ENCODE measurements at regions not wholly inside any gene's neighbourhood (a gene's known extent, or its start where the extent isn't known, plus 50 kb on each side); places are given as distances from the start of the nearest gene placed in this dataset.

- Mint-ChIP-seq H3K4me1 (ENCODE audit: low read depth) (no peaks in the 10 kb centered on the region), H3K36me3 (ENCODE audit: low read depth) (peaks cover 5% of the 10 kb centered on the region), H3K27me3 (ENCODE audit: low read depth) (peaks cover 2% of the 10 kb centered on the region), H3K9me3 (ENCODE audit: insufficient read depth) (no peaks in the 10 kb centered on the region), H3K4me3 (no peak overlapping the region), H3K27ac (no peak overlapping the region)
- CTCF ChIA-PET = interaction anchor here (1.4 kb wide), 1 partner anchor 44 kb away, joined by 4 read pairs; no protein-coding TSS in a partner anchor
- DNase-seq = no peak
- POLR2A ChIA-PET = no interaction called here
- no peak for ATAC-seq
These were observed 133.3 kb upstream of the AHI1 start for GRCh38 chr6:135630789-135631376.

GRCh38 chr6:135631821-135632220, 134.3 kb upstream of the AHI1 start:
- no peaks in the 10 kb centered on the region for H3K4me1 Mint-ChIP-seq (ENCODE audit: low read depth)
- H3K9me3 Mint-ChIP-seq (ENCODE audit: insufficient read depth) = no peaks in the 10 kb centered on the region
- H3K27ac Mint-ChIP-seq = no peak overlapping the region
- ChIA-PET POLR2A (no interaction called here), CTCF (interaction anchor here (1.4 kb wide), 1 partner anchor 43 kb away, joined by 4 read pairs; no protein-coding TSS in a partner anchor)
- H3K27me3 Mint-ChIP-seq (ENCODE audit: low read depth) = peaks cover 2% of the 10 kb centered on the region
- no peak overlapping the region for H3K4me3 Mint-ChIP-seq
- ATAC-seq (no peak), DNase-seq (no peak)
- no peaks in the 10 kb centered on the region for H3K36me3 Mint-ChIP-seq (ENCODE audit: low read depth)

GRCh38 chr6:135633573-135633972, 136.0 kb upstream of the AHI1 start:
- ChIA-PET POLR2A (no interaction called here), CTCF (no interaction called here)
- DNase-seq = no peak
- ATAC-seq = no peak
- no peak overlapping the region for H3K4me3 Mint-ChIP-seq
- H3K4me1 Mint-ChIP-seq (ENCODE audit: low read depth) = peaks cover 3% of the 10 kb centered on the region
- no peaks in the 10 kb centered on the region for H3K36me3 Mint-ChIP-seq (ENCODE audit: low read depth)
- H3K27ac Mint-ChIP-seq = no peak overlapping the region
- H3K27me3 Mint-ChIP-seq (ENCODE audit: low read depth) = peaks cover 2% of the 10 kb centered on the region
- peaks cover 4% of the 10 kb centered on the region for H3K9me3 Mint-ChIP-seq (ENCODE audit: insufficient read depth)

GRCh38 chr6:135637701-135638100, 140.2 kb upstream of the AHI1 start:
- ChIA-PET POLR2A (no interaction called here), CTCF (interaction anchor here (0.6 kb wide), 1 partner anchor 102 kb away, joined by 3 read pairs; no protein-coding TSS in a partner anchor)
- no peak for ATAC-seq
- peaks cover 4% of the 10 kb centered on the region for H3K9me3 Mint-ChIP-seq (ENCODE audit: insufficient read depth)
- H3K27ac Mint-ChIP-seq = no peak overlapping the region
- H3K27me3 Mint-ChIP-seq (ENCODE audit: low read depth) = peaks cover 2% of the 10 kb centered on the region
- peaks cover 5% of the 10 kb centered on the region for H3K36me3 Mint-ChIP-seq (ENCODE audit: low read depth)
- DNase-seq = no peak
- H3K4me3 Mint-ChIP-seq = no peak overlapping the region
- peaks cover 11% of the 10 kb centered on the region for H3K4me1 Mint-ChIP-seq (ENCODE audit: low read depth)

GRCh38 chr6:135638108-135638507, 140.6 kb upstream of the AHI1 start:
- H3K4me1 Mint-ChIP-seq (ENCODE audit: low read depth) = peaks cover 11% of the 10 kb centered on the region
- no peak overlapping the region for H3K27ac Mint-ChIP-seq
- H3K27me3 Mint-ChIP-seq (ENCODE audit: low read depth) = peaks cover 2% of the 10 kb centered on the region
- ATAC-seq = no peak
- H3K36me3 Mint-ChIP-seq (ENCODE audit: low read depth) = peaks cover 7% of the 10 kb centered on the region
- peaks cover 6% of the 10 kb centered on the region for H3K9me3 Mint-ChIP-seq (ENCODE audit: insufficient read depth)
- ChIA-PET CTCF (no interaction called here), POLR2A (no interaction called here)
- no peak overlapping the region for H3K4me3 Mint-ChIP-seq
- no peak for DNase-seq

- no peak for DNase-seq
- ChIA-PET POLR2A (interaction anchor here (0.6 kb wide), 1 partner anchor 459 kb away, joined by 4 read pairs; the partner anchor contains the start of gene MYB), CTCF (interaction anchor here (0.5 kb wide), 1 partner anchor 88 kb away, joined by 3 read pairs; no protein-coding TSS in a partner anchor)
- peaks cover 11% of the 10 kb centered on the region for H3K4me1 Mint-ChIP-seq (ENCODE audit: low read depth)
- H3K9me3 Mint-ChIP-seq (ENCODE audit: insufficient read depth) = peaks cover 9% of the 10 kb centered on the region
- no peaks in the 10 kb centered on the region for H3K27me3 Mint-ChIP-seq (ENCODE audit: low read depth)
- no peak overlapping the region for H3K4me3 Mint-ChIP-seq
- no peak for ATAC-seq
- peaks cover 14% of the 10 kb centered on the region for H3K36me3 Mint-ChIP-seq (ENCODE audit: low read depth)
- no peak overlapping the region for H3K27ac Mint-ChIP-seq
These were observed 142.5 kb upstream of the AHI1 start for GRCh38 chr6:135640048-135640447.

- H3K27ac Mint-ChIP-seq = no peak overlapping the region
- no peaks in the 10 kb centered on the region for H3K27me3 Mint-ChIP-seq (ENCODE audit: low read depth)
- H3K4me3 Mint-ChIP-seq = no peak overlapping the region
- no peak for DNase-seq
- peaks cover 13% of the 10 kb centered on the region for H3K4me1 Mint-ChIP-seq (ENCODE audit: low read depth)
- ATAC-seq = no peak
- peaks cover 9% of the 10 kb centered on the region for H3K9me3 Mint-ChIP-seq (ENCODE audit: insufficient read depth)
- POLR2A ChIA-PET = no interaction called here
- CTCF ChIA-PET = no interaction called here
- H3K36me3 Mint-ChIP-seq (ENCODE audit: low read depth) = peaks cover 14% of the 10 kb centered on the region
These were observed 143.0 kb upstream of the AHI1 start for GRCh38 chr6:135640449-135641111.

GRCh38 chr6:135642912-135643311, 145.4 kb upstream of the AHI1 start:
- CTCF ChIA-PET = interaction anchor here (0.8 kb wide), 1 partner anchor 107 kb away, joined by 4 read pairs; no protein-coding TSS in a partner anchor
- no peaks in the 10 kb centered on the region for H3K27me3 Mint-ChIP-seq (ENCODE audit: low read depth)
- no peak for DNase-seq
- peaks cover 8% of the 10 kb centered on the region for H3K9me3 Mint-ChIP-seq (ENCODE audit: insufficient read depth)
- POLR2A ChIA-PET = no interaction called here
- no peak overlapping the region for H3K27ac Mint-ChIP-seq
- ATAC-seq = no peak
- no peak overlapping the region for H3K4me3 Mint-ChIP-seq
- H3K4me1 Mint-ChIP-seq (ENCODE audit: low read depth) = peaks cover 23% of the 10 kb centered on the region
- peaks cover 17% of the 10 kb centered on the region for H3K36me3 Mint-ChIP-seq (ENCODE audit: low read depth)

GRCh38 chr6:135644394-135644793, 146.9 kb upstream of the AHI1 start:
- no peak overlapping the region for H3K27ac Mint-ChIP-seq
- no peaks in the 10 kb centered on the region for H3K27me3 Mint-ChIP-seq (ENCODE audit: low read depth)
- ChIA-PET POLR2A (no interaction called here), CTCF (no interaction called here)
- DNase-seq = no peak
- no peak for ATAC-seq
- peaks cover 4% of the 10 kb centered on the region for H3K9me3 Mint-ChIP-seq (ENCODE audit: insufficient read depth)
- H3K4me1 Mint-ChIP-seq (ENCODE audit: low read depth) = peaks cover 20% of the 10 kb centered on the region
- no peak overlapping the region for H3K4me3 Mint-ChIP-seq
- peaks cover 22% of the 10 kb centered on the region for H3K36me3 Mint-ChIP-seq (ENCODE audit: low read depth)

GRCh38 chr6:135647521-135647920, 150.0 kb upstream of the AHI1 start:
- Mint-ChIP-seq H3K9me3 (ENCODE audit: insufficient read depth) (peaks cover 4% of the 10 kb centered on the region), H3K4me1 (ENCODE audit: low read depth) (peaks cover 20% of the 10 kb centered on the region), H3K27me3 (ENCODE audit: low read depth) (no peaks in the 10 kb centered on the region), H3K27ac (no peak overlapping the region), H3K36me3 (ENCODE audit: low read depth) (peaks cover 31% of the 10 kb centered on the region), H3K4me3 (no peak overlapping the region)
- no peak for DNase-seq
- ChIA-PET POLR2A (no interaction called here), CTCF (no interaction called here)
- ATAC-seq = no peak

GRCh38 chr6:135651964-135652755, 154.6 kb upstream of the AHI1 start:
- no peak overlapping the region for H3K4me3 Mint-ChIP-seq
- H3K36me3 Mint-ChIP-seq (ENCODE audit: low read depth) = peaks cover 31% of the 10 kb centered on the region
- H3K27ac Mint-ChIP-seq = peak overlapping the region; percentile 73
- no peak for DNase-seq
- ATAC-seq = no peak
- H3K9me3 Mint-ChIP-seq (ENCODE audit: insufficient read depth) = peaks cover 22% of the 10 kb centered on the region
- H3K27me3 Mint-ChIP-seq (ENCODE audit: low read depth) = no peaks in the 10 kb centered on the region
- ChIA-PET POLR2A (no interaction called here), CTCF (no interaction called here)
- peaks cover 9% of the 10 kb centered on the region for H3K4me1 Mint-ChIP-seq (ENCODE audit: low read depth)

- POLR2A ChIA-PET = interaction anchor here (0.5 kb wide), 1 partner anchor 53 kb away, joined by 3 read pairs; no protein-coding TSS in a partner anchor
These were observed 157.5 kb upstream of the AHI1 start for GRCh38 chr6:135655055-135655454.

More at GRCh38 chr6:135655055-135655454, 157.5 kb upstream of the AHI1 start:
- Mint-ChIP-seq H3K4me1 (ENCODE audit: low read depth) (peaks cover 12% of the 10 kb centered on the region), H3K27me3 (ENCODE audit: low read depth) (no peaks in the 10 kb centered on the region), H3K36me3 (ENCODE audit: low read depth) (peaks cover 27% of the 10 kb centered on the region), H3K9me3 (ENCODE audit: insufficient read depth) (peaks cover 22% of the 10 kb centered on the region), H3K27ac (no peak overlapping the region), H3K4me3 (no peak overlapping the region)
- no peak for ATAC-seq
- no peak for DNase-seq
- CTCF ChIA-PET = no interaction called here

Measured in activated CD8-positive, alpha-beta T cell treated with anti-CD3 and anti-CD28 coated beads, Interleukin-2, amount 10 ng/mL, durations not matched to agents 7 days and 5 days (primary cell).